Right cardiac atrium (tissue), 5 donors: ENCODE measurements at regions not wholly inside any gene's neighbourhood (a gene's known extent, or its start where the extent isn't known, plus 50 kb on each side); places are given as distances from the start of the nearest gene placed in this dataset.
"Not testable (repeated sequence)": the region's sequence is repeated elsewhere in the genome, so short reads cannot be mapped to it uniquely, and the experiment has no call there.

Experiments
- ATAC-seq, 2 donors: fragments of 200-7000 bp; cut with Tn5 transposase; one replicate each; pipeline versions ENCODE4 v1.8.0 to v1.9.1; 2020; ENCODE audit warnings: moderate library complexity in 2 of 2, mild to moderate bottlenecking in 1 of 2
- DNase-seq, 3 donors: peaks; one replicate each; pipeline ENCODE4 v3.0.0-alpha.2; 2020
- H3K27ac ChIP-seq: one replicate; pipeline ENCODE4 v1.5.1; 2013; ENCODE audit warnings: mild to moderate bottlenecking, low read length, control low read depth, moderate library complexity
- H3K27me3 ChIP-seq: one replicate; pipeline ENCODE4 v1.6.1; 2013; ENCODE audit not compliant: control insufficient read depth, insufficient read depth
- H3K4me1 ChIP-seq: one replicate; pipeline ENCODE4 v1.6.1; 2013; ENCODE audit warnings: low read length; ENCODE audit not compliant: control insufficient read depth, insufficient read depth
- H3K4me3 ChIP-seq: one replicate; pipeline ENCODE4 v1.5.1; 2013; ENCODE audit warnings: low read length, control low read depth
- H3K9me3 ChIP-seq: one replicate; pipeline ENCODE4 v1.6.1; 2013; ENCODE audit warnings: low read length; ENCODE audit not compliant: control insufficient read depth
- WGBS: extraction: QIAGEN DNeasy Blood & Tissue Kit; methylation state at CpG from one replicate; pipeline ENCODE4 v1.1.7; 2013; 5-methylcytosine and 5-hydroxymethylcytosine counted together
- intact Hi-C, 4 donors: fragments of 100-400 bp; cut with DNase I; formaldehyde crosslinking; loops; one replicate each; pipeline versions ENCODE4 v1.11.0 to v1.14.0; 2022 to 2023
- donor health status: healthy with polysubstance abuse.
- donor health status: DM: no; HTN: yes; CAD: no.
- donor health status: DM: no; HTN: no; CAD: no.
- donor health status: DM: no; HTN: yes; CAD: no; lungs with severe emphysema.
- donor health status: DM: yes; HTN: yes; CAD: no.

DNA sequence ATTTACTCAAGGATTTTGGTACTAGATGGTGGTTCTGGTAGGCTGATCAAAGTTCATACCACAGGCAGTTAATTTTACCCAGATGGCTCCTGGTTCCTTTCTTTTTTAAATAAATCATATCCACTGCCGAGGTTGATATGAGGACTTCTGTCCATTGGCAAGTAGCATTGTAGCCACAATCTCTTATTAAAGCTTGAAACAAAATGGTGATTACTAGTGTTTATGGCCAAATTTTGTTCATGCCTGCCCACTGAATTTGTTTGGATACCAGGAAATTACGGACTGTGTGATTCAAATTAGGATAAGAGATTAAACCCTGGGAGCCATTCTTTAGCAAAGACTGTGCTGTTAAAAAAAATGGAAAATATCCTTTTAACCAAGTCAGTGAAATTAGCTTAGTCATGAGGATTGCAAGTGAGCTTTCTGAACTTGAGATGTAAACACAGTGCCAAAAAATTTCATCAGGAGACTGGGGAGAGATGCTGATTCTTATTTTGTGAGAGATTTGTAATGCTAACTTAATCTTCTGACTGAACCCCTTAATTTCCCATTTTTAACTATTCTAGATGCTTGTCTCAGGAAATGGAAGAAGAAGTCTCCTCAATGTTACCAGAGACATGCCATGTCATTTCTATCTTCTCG is 893.5 kb upstream of the ADAMTS5 start:
- intact Hi-C loops, H3K27ac ChIP-seq, DNase-seq, H3K4me3 ChIP-seq, H3K9me3 ChIP-seq, H3K27me3 ChIP-seq, H3K4me1 ChIP-seq, ATAC-seq: not testable (repeated sequence)
- WGBS: 44% methylated on average over 3 of the region's 3 CpGs

DNA sequence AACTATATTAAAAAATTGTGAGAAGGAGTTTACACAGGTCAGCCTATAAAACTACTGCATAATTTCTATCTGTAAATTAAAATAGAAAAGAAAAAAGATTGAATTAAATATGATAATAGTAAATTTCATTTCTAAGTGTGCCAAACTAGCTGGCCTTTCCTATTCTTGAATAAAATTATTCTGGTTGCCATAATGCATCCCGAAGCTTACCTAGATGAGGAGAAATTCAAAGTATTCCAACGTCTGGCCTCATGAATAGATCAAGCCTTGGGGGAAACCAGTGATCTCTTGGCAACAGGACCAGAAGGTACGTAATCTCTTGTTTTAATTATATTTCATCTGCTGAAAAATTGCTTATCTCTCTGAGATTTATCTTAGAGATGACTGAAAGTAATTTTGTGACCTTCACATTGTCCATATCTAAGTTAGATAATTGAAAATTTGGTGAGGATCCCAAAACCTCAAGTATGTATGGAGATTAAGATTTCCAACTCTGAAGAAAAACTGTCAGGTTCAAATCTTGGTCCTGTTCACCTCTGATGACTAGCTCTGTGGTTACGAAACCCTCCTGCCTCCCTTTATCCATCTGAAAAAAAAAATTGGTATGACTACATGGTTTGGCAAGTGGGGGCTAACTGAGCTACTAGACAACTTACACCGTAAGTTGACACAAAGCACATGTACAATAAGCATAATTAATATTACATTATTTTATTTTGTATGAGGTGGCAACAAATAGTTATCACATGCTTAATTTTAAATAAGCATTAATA is 891.4 kb upstream of the ADAMTS5 start:
- H3K9me3 ChIP-seq, H3K4me1 ChIP-seq, intact Hi-C loops, H3K27ac ChIP-seq, H3K27me3 ChIP-seq, DNase-seq, ATAC-seq, H3K4me3 ChIP-seq: not testable (repeated sequence)
- WGBS: 86% methylated on average over 5 of the region's 5 CpGs

DNA sequence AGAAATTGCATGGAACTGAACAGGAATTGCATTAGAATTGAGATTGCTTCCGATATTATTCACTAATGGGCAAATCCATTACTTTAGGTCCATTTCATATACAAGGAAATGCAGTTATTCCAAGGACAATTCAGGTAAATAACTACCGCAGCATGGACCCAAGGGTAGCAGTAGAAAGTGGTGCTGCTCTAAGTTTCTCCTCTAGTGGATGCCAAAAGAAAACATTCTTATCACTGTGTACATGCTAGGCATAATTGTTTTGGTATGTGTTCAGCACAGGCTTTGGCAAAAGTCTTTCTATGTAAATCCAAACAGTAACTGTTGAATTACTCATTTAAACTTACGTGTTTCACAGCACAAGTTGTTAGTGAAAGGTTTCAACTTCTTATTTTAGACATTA is 890.1 kb upstream of the ADAMTS5 start:
- intact Hi-C loops, H3K9me3 ChIP-seq, H3K4me1 ChIP-seq, H3K27ac ChIP-seq, H3K4me3 ChIP-seq, DNase-seq, H3K27me3 ChIP-seq, ATAC-seq: not testable (repeated sequence)
- 48% methylated on average over 3 of the region's 3 CpGs for WGBS

- H3K9me3 ChIP-seq: no peaks in the 10 kb centered on the region
- intact Hi-C loops: no loop called here
- 94% methylated on average over 3 of the region's 3 CpGs for WGBS
- H3K4me3 ChIP-seq: no peak overlapping the region
- H3K4me1 ChIP-seq: no peaks in the 10 kb centered on the region
- ATAC-seq: no peak
- no peak overlapping the region for H3K27ac ChIP-seq
- no peak for DNase-seq
- H3K27me3 ChIP-seq: no peaks in the 10 kb centered on the region
These were observed 874.3 kb upstream of the ADAMTS5 start for GRCh38 chr21:27841084-27841672.

DNA sequence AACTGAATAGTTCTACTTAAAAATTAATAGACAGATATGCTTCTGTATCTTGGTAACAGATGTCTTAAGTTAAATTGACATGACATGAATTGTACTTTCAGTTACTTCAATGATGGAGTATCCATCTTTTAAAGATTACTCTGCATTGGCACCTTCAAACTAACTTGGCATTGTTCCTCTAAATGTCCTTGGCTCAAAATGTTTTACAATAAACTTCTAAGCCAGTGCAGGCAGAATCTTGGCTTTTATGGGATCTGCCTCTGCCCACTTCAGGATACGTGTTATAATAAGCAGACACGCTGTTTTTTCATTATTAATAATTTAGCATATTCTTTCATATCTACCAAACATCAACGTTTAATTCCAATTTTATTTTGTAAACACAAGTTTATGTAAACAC is 873.4 kb upstream of the ADAMTS5 start:
- ATAC-seq: no peak
- H3K27me3 ChIP-seq: no peaks in the 10 kb centered on the region
- no peak overlapping the region for H3K4me3 ChIP-seq
- H3K9me3 ChIP-seq: no peaks in the 10 kb centered on the region
- no peak overlapping the region for H3K27ac ChIP-seq
- intact Hi-C loops: no loop called here
- H3K4me1 ChIP-seq: no peaks in the 10 kb centered on the region
- WGBS: 47% methylated on average over 3 of the region's 3 CpGs
- no peak for DNase-seq

GRCh38 chr21:27839512-27840115 is 872.7 kb upstream of the ADAMTS5 start:
- Histone ChIP-seq H3K9me3 (no peaks in the 10 kb centered on the region), H3K4me1 (no peaks in the 10 kb centered on the region), H3K4me3 (no peak overlapping the region), H3K27me3 (no peaks in the 10 kb centered on the region), H3K27ac (no peak overlapping the region)
- ATAC-seq (no peak), DNase-seq (no peak)
- 70% methylated on average over 3 of the region's 3 CpGs for WGBS
- intact Hi-C loops: no loop called here

- intact Hi-C loops: no loop called here
These were observed 871.7 kb upstream of the ADAMTS5 start for GRCh38 chr21:27838573-27838972.

GRCh38 chr21:27837936-27838335 is 871.0 kb upstream of the ADAMTS5 start:
- DNase-seq (no peak), ATAC-seq (peak in 1 of 2 donors; percentile 88)
- Histone ChIP-seq H3K9me3 (no peaks in the 10 kb centered on the region), H3K4me1 (no peaks in the 10 kb centered on the region), H3K27ac (no peak overlapping the region), H3K4me3 (no peak overlapping the region), H3K27me3 (no peaks in the 10 kb centered on the region)
- 21% methylated on average over 1 of the region's 1 CpG for WGBS
- intact Hi-C loops: no loop called here

More at GRCh38 chr21:27838573-27838972, 871.7 kb upstream of the ADAMTS5 start:
- H3K9me3 ChIP-seq: no peaks in the 10 kb centered on the region
- ATAC-seq (peak in 1 of 2 donors; percentile 43), DNase-seq (no peak)
- 72% methylated on average over 1 of the region's 1 CpG for WGBS
- no peaks in the 10 kb centered on the region for H3K4me1 ChIP-seq
- H3K27me3 ChIP-seq: no peaks in the 10 kb centered on the region
- H3K4me3 ChIP-seq: no peak overlapping the region
- no peak overlapping the region for H3K27ac ChIP-seq

- Histone ChIP-seq H3K4me1 (no peaks in the 10 kb centered on the region), H3K9me3 (no peaks in the 10 kb centered on the region), H3K27ac (no peak overlapping the region), H3K4me3 (no peak overlapping the region), H3K27me3 (no peaks in the 10 kb centered on the region)
- intact Hi-C loops: no loop called here
- DNase-seq (no peak), ATAC-seq (no peak)
- WGBS: 67% methylated on average over 3 of the region's 3 CpGs
These were observed 866.4 kb upstream of the ADAMTS5 start for GRCh38 chr21:27833298-27833697.

GRCh38 chr21:27831816-27832569 is 865.1 kb upstream of the ADAMTS5 start:
- Histone ChIP-seq H3K4me3 (no peak overlapping the region), H3K4me1 (no peaks in the 10 kb centered on the region), H3K9me3 (no peaks in the 10 kb centered on the region), H3K27me3 (no peaks in the 10 kb centered on the region), H3K27ac (no peak overlapping the region)
- intact Hi-C loops: no loop called here
- ATAC-seq (no peak), DNase-seq (no peak)
- 60% methylated on average over 3 of the region's 3 CpGs for WGBS
